GM13976 (cell line): ENCODE measurements at regions not wholly inside any gene's neighbourhood (a gene's known extent, or its start where the extent isn't known, plus 50 kb on each side); places are given as distances from the start of the nearest gene placed in this dataset.

Experiments
- DNase-seq: peaks from one replicate; pipeline ENCODE4 v3.0.0; 2012; ENCODE audit warnings: low spot score
- in situ Hi-C: fragments of 300-500 bp; cut with MboI; formaldehyde crosslinking; loops from one replicate; pipeline ENCODE4 v1.12.0; 2022; ENCODE audit warnings: low sequenced_read_pairs, mixed read lengths, inconsistent platforms; ENCODE audit not compliant: unreplicated experiment
- TF ChIP-seq, protein P1 (sequence below): IDR thresholded peaks from 2 replicates; pipeline ENCODE4 v1.5.1; 2012; ENCODE audit warnings: borderline replicate concordance, mild to moderate bottlenecking; ENCODE audit not compliant: insufficient read depth; ENCODE audit errors: extremely low read depth, missing control alignments, control extremely low read depth

DNA sequence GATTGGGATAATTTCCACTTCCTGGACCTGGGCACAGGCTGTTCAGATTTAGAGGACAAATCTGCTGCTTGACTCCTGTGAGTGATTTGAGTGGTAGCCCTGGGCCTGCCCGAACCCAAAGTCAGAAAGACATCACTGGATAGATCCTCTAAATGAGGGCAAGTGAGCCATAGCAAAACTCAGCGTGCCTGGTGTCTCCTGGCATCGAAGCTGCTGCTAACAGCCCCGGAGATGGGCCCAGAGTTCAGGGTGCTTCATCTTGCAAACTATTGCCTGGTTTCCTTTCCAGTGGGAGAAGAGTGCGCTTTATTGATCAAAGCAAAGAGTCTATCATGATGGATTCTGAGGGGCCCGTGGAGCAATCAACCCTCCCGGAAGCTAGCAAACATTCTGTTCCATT, 153.1 kb upstream of the KLHL29 start:
- in situ Hi-C loops = no loop called here
- no peak for DNase-seq
- TF ChIP-seq, protein P1, sequence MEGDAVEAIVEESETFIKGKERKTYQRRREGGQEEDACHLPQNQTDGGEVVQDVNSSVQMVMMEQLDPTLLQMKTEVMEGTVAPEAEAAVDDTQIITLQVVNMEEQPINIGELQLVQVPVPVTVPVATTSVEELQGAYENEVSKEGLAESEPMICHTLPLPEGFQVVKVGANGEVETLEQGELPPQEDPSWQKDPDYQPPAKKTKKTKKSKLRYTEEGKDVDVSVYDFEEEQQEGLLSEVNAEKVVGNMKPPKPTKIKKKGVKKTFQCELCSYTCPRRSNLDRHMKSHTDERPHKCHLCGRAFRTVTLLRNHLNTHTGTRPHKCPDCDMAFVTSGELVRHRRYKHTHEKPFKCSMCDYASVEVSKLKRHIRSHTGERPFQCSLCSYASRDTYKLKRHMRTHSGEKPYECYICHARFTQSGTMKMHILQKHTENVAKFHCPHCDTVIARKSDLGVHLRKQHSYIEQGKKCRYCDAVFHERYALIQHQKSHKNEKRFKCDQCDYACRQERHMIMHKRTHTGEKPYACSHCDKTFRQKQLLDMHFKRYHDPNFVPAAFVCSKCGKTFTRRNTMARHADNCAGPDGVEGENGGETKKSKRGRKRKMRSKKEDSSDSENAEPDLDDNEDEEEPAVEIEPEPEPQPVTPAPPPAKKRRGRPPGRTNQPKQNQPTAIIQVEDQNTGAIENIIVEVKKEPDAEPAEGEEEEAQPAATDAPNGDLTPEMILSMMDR = no peak

DNA sequence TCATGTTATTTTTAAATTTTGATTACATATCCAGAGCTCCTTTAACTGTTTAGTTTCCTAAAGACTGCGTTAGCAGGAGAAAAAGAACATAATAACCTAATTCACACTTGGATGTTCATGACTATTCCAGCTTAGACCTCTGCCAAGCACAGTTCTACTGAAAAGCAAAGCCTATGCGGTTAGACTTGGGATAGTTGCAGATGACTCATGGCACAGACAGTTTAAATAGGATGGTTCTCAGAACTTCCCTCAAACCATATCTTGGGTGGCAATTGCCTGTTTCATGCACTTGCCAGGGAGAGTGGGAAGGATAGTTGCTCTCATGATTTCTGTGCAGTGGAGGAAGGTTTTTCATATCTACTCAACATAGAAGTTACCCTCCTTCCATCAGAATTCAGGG, 149.7 kb upstream of the KLHL29 start:
- DNase-seq = no peak
- in situ Hi-C loops = no loop called here
- TF ChIP-seq, protein P1 = no peak

DNA sequence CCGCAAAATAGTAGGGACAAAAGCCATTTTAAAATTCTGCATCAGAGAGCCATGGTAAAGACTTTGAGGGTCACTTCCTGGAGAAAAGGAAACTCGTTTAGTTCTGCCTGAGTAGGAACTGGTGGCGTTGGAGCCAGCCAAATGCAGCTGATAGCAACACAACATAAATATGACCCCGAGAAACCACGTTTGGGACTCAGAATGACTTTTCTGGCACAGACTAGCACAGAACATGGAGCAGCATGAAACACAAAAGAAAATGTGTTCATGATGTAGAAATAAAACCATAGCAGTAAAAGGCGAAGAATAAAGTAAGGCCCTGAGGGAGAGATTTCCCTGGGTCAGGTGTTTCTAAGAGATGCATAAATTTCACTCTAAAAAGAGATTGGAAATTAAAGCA, 149.2 kb upstream of the KLHL29 start:
- TF ChIP-seq, protein P1 = no peak
- no peak for DNase-seq
- in situ Hi-C loops = no loop called here

DNA sequence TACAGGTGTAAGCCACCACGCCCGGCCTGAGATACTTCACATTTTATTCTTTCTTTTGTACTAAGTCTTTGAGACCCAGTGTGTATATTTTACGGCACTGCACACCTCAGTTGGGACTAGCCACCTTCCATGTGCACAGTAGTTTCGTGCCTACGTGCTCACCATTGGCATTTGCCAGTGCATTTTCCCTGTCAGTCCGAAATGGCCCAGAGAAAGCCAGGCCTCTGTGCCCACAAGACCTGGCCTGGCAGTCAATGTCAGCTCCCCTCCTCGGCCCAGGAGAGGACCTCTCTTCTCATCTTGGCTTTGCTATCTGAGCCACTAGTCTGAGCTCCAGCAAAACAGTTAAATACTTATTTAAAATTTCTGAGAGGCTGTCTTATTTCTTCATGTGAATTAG, 147.8 kb upstream of the KLHL29 start:
- TF ChIP-seq, protein P1 = no peak
- in situ Hi-C loops = no loop called here

DNA sequence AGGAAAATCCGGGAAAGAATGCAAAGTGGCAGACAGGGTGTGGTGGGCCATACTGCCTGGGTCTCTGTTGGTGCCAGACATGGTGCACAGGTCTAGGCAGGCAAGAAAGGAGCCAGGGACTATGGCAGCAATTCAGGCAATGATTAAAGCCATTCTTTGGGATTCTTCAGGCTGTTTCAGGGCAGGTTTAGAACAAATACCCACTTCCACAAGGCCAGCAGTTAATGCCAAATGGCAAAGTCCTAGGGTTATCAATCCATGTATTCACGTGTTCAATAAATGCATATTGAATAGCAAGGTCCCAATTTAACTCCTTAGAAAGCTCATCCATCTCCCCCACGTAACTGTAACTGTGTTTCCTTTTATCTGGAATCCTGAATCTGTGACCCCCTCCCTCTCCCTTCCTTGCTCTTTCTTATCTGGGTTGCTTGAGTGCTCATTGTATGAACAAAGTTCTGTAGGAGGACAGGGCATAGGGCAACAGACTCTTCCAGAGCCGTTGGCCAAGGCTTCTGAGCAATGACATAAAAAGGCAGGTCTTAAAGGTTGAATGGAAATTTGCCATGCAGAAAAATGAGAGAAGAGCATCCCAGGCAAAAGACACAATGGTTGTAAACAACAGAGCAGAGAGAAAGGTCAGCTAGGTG, 146.8 kb upstream of the KLHL29 start:
- in situ Hi-C loops = no loop called here
- TF ChIP-seq, protein P1 = no peak
- no peak for DNase-seq

More for the DNA sequence above, 147.8 kb upstream of the KLHL29 start:
- DNase-seq = no peak

DNA sequence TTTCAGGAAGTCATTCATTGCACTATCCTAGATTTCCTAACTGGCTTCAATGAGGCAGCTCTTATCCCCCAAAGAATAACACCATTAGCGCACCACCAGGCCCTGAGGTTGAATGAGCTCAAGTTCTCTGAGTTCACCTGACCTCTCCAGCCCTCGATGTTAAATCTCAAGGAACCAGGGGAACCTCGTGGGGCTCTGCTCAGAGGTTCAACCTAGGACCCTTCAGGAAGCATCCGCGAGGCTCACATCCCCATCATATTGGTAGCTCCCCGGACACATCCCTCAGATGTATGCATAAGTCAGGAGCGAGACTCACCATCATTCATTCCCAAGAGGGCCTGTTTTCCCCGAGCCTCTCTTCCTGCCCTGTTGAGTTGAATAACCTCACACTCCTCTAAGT, 145.6 kb upstream of the KLHL29 start:
- TF ChIP-seq, protein P1 = no peak
- DNase-seq = no peak
- in situ Hi-C loops = no loop called here
